A549 (cell line): ENCODE measurements at regions not wholly inside any gene's neighbourhood (a gene's known extent, or its start where the extent isn't known, plus 50 kb on each side); places are given as distances from the start of the nearest gene placed in this dataset.

Experiments
- ATAC-seq, 2 experiments: fragments of 200-7000 bp in 1 of 2; fragments of >200 bp in 1 of 2; cut with Nextera tagmentation in 1 of 2; cut with Tn5 transposase in 1 of 2; 3 replicates each; pipeline versions ENCODE4 v1.8.0 to v1.9.1; 2018 to 2020; ENCODE audit warnings: mild to moderate bottlenecking in 1 of 2, moderate library complexity in 1 of 2
- CTCF ChIA-PET: fragments of 300-600 bp; sonication (Branson Sonifier 250); formaldehyde crosslinking; extraction: SDS; loops from one replicate; lab custom pipeline; 2021; ENCODE audit warnings: antibody characterized with exemption, inconsistent platforms; lab: Yijun Ruan, JAX
- POLR2A ChIA-PET: fragments of 350-600 bp; formaldehyde crosslinking; extraction: SDS; loops from one replicate; lab custom pipeline; 2021; ENCODE audit warnings: antibody characterized with exemption, inconsistent platforms; lab: Yijun Ruan, JAX
- DNase-seq, 2 experiments: peaks; one replicate each; pipeline versions ENCODE4 v3.0.0 to v3.0.0-alpha.2; 2011 to 2016; ENCODE audit warnings: low read depth in 1 of 2, low spot score in 1 of 2
- FAIRE-seq: peaks from 2 replicates; lab custom pipeline; 2011; peaks lifted over from hg19 to GRCh38; lab: Jason Lieb, UNC
- H3K27ac ChIP-seq, 2 experiments: fragments of >200 bp; sonication (Bioruptor Twin); formaldehyde crosslinking; 3 replicates each; pipeline ENCODE4 v1.5.1; 2016 to 2017
- H3K4me1 ChIP-seq: fragments of >200 bp; sonication (Bioruptor Twin); formaldehyde crosslinking; 3 replicates; pipeline ENCODE4 v1.6.1; 2016
- H3K4me2 ChIP-seq: fragments of >200 bp; sonication (Bioruptor Twin); formaldehyde crosslinking; 3 replicates; pipeline ENCODE4 v1.6.1; 2016
- H3K4me3 ChIP-seq: fragments of >200 bp; sonication (Bioruptor Twin); formaldehyde crosslinking; 3 replicates; pipeline ENCODE4 v1.5.1; 2016
- H3K9me3 ChIP-seq: fragments of >200 bp; sonication (Bioruptor Twin); formaldehyde crosslinking; 3 replicates; pipeline ENCODE4 v1.6.1; 2016
- BCL3 ChIP-seq: fragments of >200 bp; sonication (Bioruptor Twin); formaldehyde crosslinking; IDR thresholded peaks from 3 replicates; pipeline ENCODE4 v1.6.1; 2016
- BHLHE40 ChIP-seq: IDR thresholded peaks from 2 replicates; pipeline ENCODE4 v1.6.1; 2012; ENCODE audit warnings: low read depth, low read length, inconsistent platforms
- CHD2 ChIP-seq: fragments of 150-350 bp; IDR thresholded peaks from 2 replicates; pipeline ENCODE4 v1.6.1; 2014; ENCODE audit warnings: low read length; ENCODE audit not compliant: partially characterized antibody
- CHD4 ChIP-seq: fragments of 200-600 bp; sonication (generic); IDR thresholded peaks from 2 replicates; pipeline ENCODE4 v1.6.1; 2016; ENCODE audit warnings: antibody characterized with exemption, mild to moderate bottlenecking, borderline replicate concordance
- CTCF ChIP-seq: fragments of >200 bp; sonication (Bioruptor Twin); formaldehyde crosslinking; IDR thresholded peaks from 3 replicates; pipeline ENCODE4 v1.5.1; 2016
- E2F6 ChIP-seq: IDR thresholded peaks from 2 replicates; pipeline ENCODE4 v1.6.1; 2012; ENCODE audit warnings: low read depth, borderline replicate concordance
- EHF ChIP-seq: fragments of 250-450 bp; sonication (Bioruptor Pico); IDR thresholded peaks from 2 replicates; pipeline ENCODE4 v1.5.0; 2020; ENCODE audit warnings: mild to moderate bottlenecking
- ELK1 ChIP-seq: fragments of 150-350 bp; IDR thresholded peaks from 2 replicates; pipeline ENCODE4 v1.6.1; 2014; ENCODE audit warnings: low read depth, mild to moderate bottlenecking, low read length
- ESRRA ChIP-seq: fragments of 150-350 bp; IDR thresholded peaks from 2 replicates; pipeline ENCODE4 v1.6.1; 2014; ENCODE audit warnings: mild to moderate bottlenecking, low read length, borderline replicate concordance
- HES2 ChIP-seq: fragments of >200 bp; sonication (Bioruptor Twin); formaldehyde crosslinking; IDR thresholded peaks from 2 replicates; pipeline ENCODE4 v1.6.1; 2016
- HEYL ChIP-seq: fragments of 250-450 bp; sonication (Bioruptor Pico); IDR thresholded peaks from 2 replicates; pipeline ENCODE4 v1.8.0; 2021; ENCODE audit warnings: mild to moderate bottlenecking, moderate library complexity
- HOXB13 ChIP-seq: fragments of 250-450 bp; sonication (Bioruptor Pico); IDR thresholded peaks from 2 replicates; pipeline ENCODE4 v1.5.0; 2020; ENCODE audit warnings: low read depth, mild to moderate bottlenecking, moderate library complexity
- JUNB ChIP-seq: fragments of >200 bp; sonication (Bioruptor Twin); formaldehyde crosslinking; IDR thresholded peaks from 2 replicates; pipeline ENCODE4 v1.6.1; 2016
- MAFK ChIP-seq: fragments of 450-650 bp; IDR thresholded peaks from 2 replicates; pipeline ENCODE4 v1.6.1; 2014; ENCODE audit not compliant: partially characterized antibody
- MAZ ChIP-seq: fragments of 150-350 bp; IDR thresholded peaks from 2 replicates; pipeline ENCODE4 v1.6.1; 2014; ENCODE audit warnings: antibody characterized with exemption, low read depth, low read length, borderline replicate concordance
- MYC ChIP-seq: IDR thresholded peaks from 2 replicates; pipeline ENCODE4 v1.6.1; 2012; ENCODE audit warnings: mild to moderate bottlenecking, inconsistent platforms, low read length, improper control_type of control experiment, borderline replicate concordance
- NPAS2 ChIP-seq: fragments of 250-450 bp; sonication (Bioruptor Pico); IDR thresholded peaks from 2 replicates; pipeline ENCODE4 v1.8.0; 2022; ENCODE audit warnings: mild to moderate bottlenecking, moderate library complexity, borderline replicate concordance
- NR3C1 ChIP-seq: fragments of >200 bp; sonication (Bioruptor Twin); formaldehyde crosslinking; IDR thresholded peaks from 3 replicates; pipeline ENCODE4 v1.6.1; 2017
- PBX3 ChIP-seq: IDR thresholded peaks from 2 replicates; pipeline ENCODE4 v1.6.1; 2012
- POLR2A ChIP-seq: IDR thresholded peaks from 2 replicates; pipeline ENCODE4 v1.6.1; 2012; ENCODE audit warnings: mild to moderate bottlenecking, low read length
- REST ChIP-seq: fragments of 200-600 bp; sonication (generic); IDR thresholded peaks from 2 replicates; pipeline ENCODE4 v1.6.1; 2016; ENCODE audit warnings: antibody characterized with exemption, mild to moderate bottlenecking, moderate library complexity
- SREBF2 ChIP-seq: fragments of 450-650 bp; IDR thresholded peaks from 2 replicates; pipeline ENCODE4 v1.6.1; 2014; ENCODE audit warnings: mild to moderate bottlenecking, moderate library complexity
- ZNF302 ChIP-seq: fragments of 250-450 bp; sonication (Bioruptor Pico); IDR thresholded peaks from 2 replicates; pipeline ENCODE4 v1.9.0; 2021; ENCODE audit warnings: inconsistent platforms, mild to moderate bottlenecking, moderate library complexity
- WGBS: methylation state at CpG from one replicate; pipeline ENCODE4 v1.1.6; 2017; ENCODE audit errors: missing lambda C conversion rate; 5-methylcytosine and 5-hydroxymethylcytosine counted together

GRCh38 chr18:40494603-40495002 is 1460.4 kb upstream of the PIK3C3 start:
- FAIRE-seq = no peak
- TF ChIP-seq E2F6 (no peak), HEYL (CRISPR knock-in tag) (no peak), NPAS2 (CRISPR knock-in tag) (no peak), HES2 (no peak), CHD2 (no peak), ZNF302 (CRISPR knock-in tag) (no peak), PBX3 (no peak), BHLHE40 (no peak), POLR2A (no peak), EHF (CRISPR knock-in tag) (no peak)

GRCh38 chr18:40493316-40493715 is 1461.7 kb upstream of the PIK3C3 start:
- 6% methylated on average over 4 of the region's 4 CpGs for WGBS
- H3K27ac ChIP-seq = no peak overlapping the region
- CTCF ChIA-PET = no interaction called here
- no peak for TF ChIP-seq CTCF
- no peak for TF ChIP-seq MAFK
- TF ChIP-seq ESRRA = no peak
- no peak for TF ChIP-seq BCL3
- ATAC-seq (no peak), DNase-seq (no peak), FAIRE-seq (no peak)
- no peaks in the 10 kb centered on the region for H3K9me3 ChIP-seq
- no peaks in the 10 kb centered on the region for H3K4me1 ChIP-seq
- H3K4me2 ChIP-seq = no peak overlapping the region
- H3K4me3 ChIP-seq = no peak overlapping the region
- POLR2A ChIA-PET = no interaction called here

More at GRCh38 chr18:40494603-40495002, 1460.4 kb upstream of the PIK3C3 start:
- H3K9me3 ChIP-seq = no peaks in the 10 kb centered on the region
- ATAC-seq = no peak
- no peak for DNase-seq
- H3K4me1 ChIP-seq = no peaks in the 10 kb centered on the region
- ChIA-PET CTCF (no interaction called here), POLR2A (no interaction called here)
- H3K27ac ChIP-seq = no peak overlapping the region
- 2% methylated on average over 2 of the region's 2 CpGs for WGBS
- H3K4me2 ChIP-seq = no peak overlapping the region
- H3K4me3 ChIP-seq = no peak overlapping the region

- Histone ChIP-seq H3K4me2 (no peak overlapping the region), H3K27ac (no peak overlapping the region), H3K9me3 (no peaks in the 10 kb centered on the region), H3K4me1 (no peaks in the 10 kb centered on the region), H3K4me3 (no peak overlapping the region)
- DNase-seq = no peak
- ATAC-seq = no peak
- ChIA-PET CTCF (no interaction called here), POLR2A (no interaction called here)
- FAIRE-seq = no peak
- TF ChIP-seq CHD4 (no peak), JUNB (no peak), SREBF2 (no peak), ELK1 (no peak), MAZ (no peak), HES2 (no peak), BHLHE40 (no peak), HEYL (CRISPR knock-in tag) (no peak), MYC (no peak), E2F6 (no peak), HOXB13 (CRISPR knock-in tag) (no peak), NR3C1 (no peak), REST (no peak)
Measured at GRCh38 chr18:40489301-40489700, 1465.7 kb upstream of the PIK3C3 start.
